ENCODE measurements at regions not wholly inside any gene's neighbourhood (a gene's known extent, or its start where the extent isn't known, plus 50 kb on each side); places are given as distances from the start of the nearest gene placed in this dataset.

GRCh38 chr5:112649882-112650281 is 87.8 kb upstream of the APC start:
- TF ChIP-seq CTCF (IDR thresholded peaks at IDR 0.05; ENCODE audit: insufficient read depth, low read depth, low read length) (no peak), EZH2 (IDR thresholded peaks at IDR 0.05; ENCODE audit: insufficient read depth, low read length) (no peak)

Data from astrocyte (in vitro differentiated cells and primary cell).